GM12892 (cell line): ENCODE measurements at regions not wholly inside any gene's neighbourhood (a gene's known extent, or its start where the extent isn't known, plus 50 kb on each side); places are given as distances from the start of the nearest gene placed in this dataset.
"Not testable (repeated sequence)": the region's sequence is repeated elsewhere in the genome, so short reads cannot be mapped to it uniquely, and the experiment has no call there.

Experiments used
- DNase-seq: peaks from one replicate; pipeline ENCODE4 v3.0.0; 2011; ENCODE audit not compliant: insufficient read length
- FAIRE-seq: peaks from 2 replicates; lab custom pipeline; 2011; peaks lifted over from hg19 to GRCh38; lab: Jason Lieb, UNC
- POLR2A ChIP-seq: IDR thresholded peaks from 2 replicates; pipeline ENCODE4 v1.6.1; 2011; ENCODE audit warnings: low read depth, low read length, control low read depth
- POLR2AphosphoS5 ChIP-seq: IDR thresholded peaks from 2 replicates; pipeline ENCODE4 v1.6.1; 2011; ENCODE audit warnings: low read depth, low read length, control low read depth
- TAF1 ChIP-seq: IDR thresholded peaks from 2 replicates; pipeline ENCODE4 v1.6.1; 2011; ENCODE audit warnings: low read depth, mild to moderate bottlenecking, control low read depth, low read length, borderline replicate concordance

DNA sequence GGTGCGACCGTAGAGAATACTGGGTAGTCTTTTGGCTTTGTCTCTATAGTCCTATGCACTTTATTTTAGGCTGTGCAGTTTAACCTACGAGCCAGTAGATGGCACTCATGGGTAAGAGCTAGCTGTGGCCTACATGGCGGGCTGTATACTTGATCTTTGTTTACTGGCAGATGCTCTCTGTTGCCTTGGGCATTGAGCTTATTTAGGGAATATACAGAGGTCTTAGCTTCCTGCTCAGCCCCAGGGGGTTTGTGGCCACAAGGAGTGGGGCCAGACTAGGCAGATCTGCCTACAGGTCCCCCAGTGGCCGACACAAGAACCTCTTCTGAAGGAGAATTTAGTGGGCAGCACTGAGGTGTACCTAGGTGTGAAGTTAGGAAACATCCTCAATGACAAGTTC lies 227.6 kb upstream of the HDX start:
- FAIRE-seq, result peak; percentile 96
- peak; percentile 1 for DNase-seq
- no peak for TF ChIP-seq TAF1
- no peak for TF ChIP-seq POLR2A

DNA sequence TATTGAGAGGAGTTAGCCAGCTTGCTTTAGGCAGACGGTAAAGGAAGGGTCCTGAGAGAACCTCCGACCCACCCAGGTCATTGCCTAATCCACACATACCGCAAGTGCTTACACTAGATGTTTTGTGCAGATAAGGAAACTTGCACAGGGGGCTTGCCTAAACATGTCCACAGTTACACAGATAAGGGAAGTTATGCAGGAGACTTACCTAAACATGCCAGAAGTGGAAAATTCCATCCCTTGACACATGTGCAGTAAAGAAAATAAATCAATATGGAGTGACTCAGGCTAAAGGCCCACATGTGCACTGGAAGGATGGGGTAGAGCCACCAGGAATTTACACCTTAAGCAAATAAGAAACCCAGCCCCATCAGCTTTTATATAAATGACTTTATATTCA lies 232.8 kb upstream of the HDX start:
- FAIRE-seq (no peak), DNase-seq (no peak)
- TF ChIP-seq TAF1 (no peak), POLR2AphosphoS5 (no peak), POLR2A (no peak)

DNA sequence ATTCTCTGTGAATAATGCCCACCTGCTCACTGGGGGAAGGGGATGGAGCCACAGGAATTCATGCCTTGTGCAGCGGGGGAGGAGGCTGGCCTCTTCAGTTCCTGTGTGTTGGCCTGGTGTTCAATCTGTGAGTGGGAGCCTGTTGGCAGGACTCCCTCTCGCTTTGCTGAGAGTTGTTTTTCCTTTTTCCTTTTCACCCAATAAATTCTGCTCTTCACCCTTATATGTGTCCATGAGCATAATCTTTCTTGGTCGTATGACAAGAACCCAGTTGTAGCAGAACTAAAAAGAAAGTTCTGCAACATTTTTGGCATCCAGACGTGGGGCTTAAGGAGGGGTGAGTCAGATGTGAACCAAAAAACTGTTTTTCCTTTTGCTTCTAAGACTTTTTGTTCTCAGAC lies 235.2 kb upstream of the HDX start:
- no peak for TF ChIP-seq POLR2A
- TF ChIP-seq POLR2AphosphoS5, result no peak
- TF ChIP-seq TAF1, result no peak
- no peak for FAIRE-seq
- DNase-seq, result no peak

DNA sequence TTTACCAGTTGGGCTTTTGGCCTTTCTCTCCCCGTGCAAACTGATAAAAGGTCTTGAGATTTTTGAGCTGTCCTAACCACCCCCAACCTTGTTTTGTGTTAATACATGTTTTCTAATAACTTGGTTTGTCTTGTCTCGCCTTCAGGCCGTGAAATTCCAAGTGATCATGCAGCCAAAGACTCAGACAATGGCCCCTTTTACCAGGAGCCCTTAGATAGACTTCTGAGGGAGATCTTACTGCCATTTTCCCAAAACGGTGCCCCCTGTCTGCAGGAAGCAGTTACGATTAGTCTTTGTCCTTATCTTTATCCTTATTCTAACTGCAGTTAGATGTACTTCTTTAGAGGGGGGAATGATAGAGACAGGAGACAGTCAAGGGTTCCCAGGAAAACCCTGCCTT lies 245.3 kb upstream of the HDX start:
- no peak for FAIRE-seq
- TF ChIP-seq POLR2A (no peak), POLR2AphosphoS5 (no peak)

DNA sequence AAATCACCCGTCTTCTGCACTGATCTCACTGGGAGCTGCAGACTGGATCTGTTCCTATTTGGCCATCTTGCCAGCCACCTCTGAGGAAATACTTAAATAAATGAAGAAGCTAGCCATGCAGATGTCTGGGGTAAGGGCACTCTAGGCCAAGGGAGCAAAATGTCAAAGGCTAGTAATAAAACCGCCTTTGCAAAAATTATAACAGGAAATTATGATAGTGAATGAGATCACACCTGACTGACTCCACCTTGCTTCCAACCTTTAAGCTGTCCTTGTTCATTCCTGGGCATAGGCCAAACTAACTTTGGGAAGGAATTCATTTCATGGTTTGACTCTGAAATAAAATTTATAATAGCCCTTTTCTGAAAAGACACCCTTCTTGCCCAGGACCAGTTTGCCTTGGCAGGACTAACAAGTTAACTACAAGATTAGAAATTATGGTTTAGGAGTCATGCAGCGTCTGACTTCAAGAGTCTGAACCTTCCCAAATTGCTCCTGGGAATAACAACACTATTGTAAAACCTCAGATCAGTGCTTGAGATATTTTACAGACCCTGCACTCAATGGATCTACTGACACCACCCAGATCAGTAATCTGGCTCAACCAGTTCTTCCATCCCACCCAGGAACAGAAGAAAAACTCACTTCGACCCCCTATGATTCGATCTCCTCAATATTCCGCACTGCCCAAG lies 246.9 kb upstream of the HDX start:
- FAIRE-seq (no peak), DNase-seq (no peak)
- no peak for TF ChIP-seq POLR2AphosphoS5
- no peak for TF ChIP-seq TAF1
- TF ChIP-seq POLR2A, result no peak

More for the DNA sequence above, 245.3 kb upstream of the HDX start:
- no peak for DNase-seq

DNA sequence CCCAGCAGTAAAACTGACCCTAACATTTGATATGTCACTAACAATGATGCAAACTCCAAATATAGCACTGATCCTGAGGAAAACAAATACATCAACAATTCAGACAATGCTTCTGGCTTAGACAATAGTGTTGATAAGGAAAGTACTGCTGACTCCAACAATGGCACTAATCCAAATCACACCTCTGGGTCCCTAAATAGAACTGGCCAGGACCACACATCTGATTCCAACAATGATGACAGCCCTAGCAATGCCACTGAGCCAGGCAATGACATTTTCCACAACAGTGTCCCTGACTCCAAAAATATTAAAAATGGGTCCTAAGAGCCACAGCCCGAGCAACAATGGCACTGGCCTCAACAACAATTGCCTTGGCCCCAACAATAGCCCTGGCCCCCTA lies 243.1 kb upstream of the APOOL start:
- no peak for TF ChIP-seq POLR2AphosphoS5
- no peak for TF ChIP-seq TAF1
- no peak for TF ChIP-seq POLR2A
- FAIRE-seq (no peak), DNase-seq (no peak)

DNA sequence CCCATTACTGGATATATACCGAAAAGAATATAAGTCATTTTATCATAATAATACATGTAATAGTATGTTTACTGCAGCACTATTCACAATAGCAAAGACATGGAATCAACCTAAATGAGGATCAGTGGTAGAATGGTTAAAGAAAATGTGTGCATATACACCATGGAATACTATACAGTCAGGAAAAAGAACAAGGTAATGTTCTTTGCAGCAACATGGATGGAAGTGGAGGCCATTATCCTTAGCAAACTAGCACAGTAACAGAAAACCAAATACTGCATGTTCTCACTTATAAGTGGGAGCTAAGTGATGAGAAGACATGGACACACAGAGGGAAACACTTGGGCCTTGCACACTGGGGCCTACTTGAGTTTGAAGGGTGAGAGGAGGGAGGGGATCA lies 207.4 kb upstream of the APOOL start:
- FAIRE-seq (no peak), DNase-seq (no peak)
- TF ChIP-seq POLR2AphosphoS5, result no peak
- no peak for TF ChIP-seq TAF1
- TF ChIP-seq POLR2A, result no peak

DNA sequence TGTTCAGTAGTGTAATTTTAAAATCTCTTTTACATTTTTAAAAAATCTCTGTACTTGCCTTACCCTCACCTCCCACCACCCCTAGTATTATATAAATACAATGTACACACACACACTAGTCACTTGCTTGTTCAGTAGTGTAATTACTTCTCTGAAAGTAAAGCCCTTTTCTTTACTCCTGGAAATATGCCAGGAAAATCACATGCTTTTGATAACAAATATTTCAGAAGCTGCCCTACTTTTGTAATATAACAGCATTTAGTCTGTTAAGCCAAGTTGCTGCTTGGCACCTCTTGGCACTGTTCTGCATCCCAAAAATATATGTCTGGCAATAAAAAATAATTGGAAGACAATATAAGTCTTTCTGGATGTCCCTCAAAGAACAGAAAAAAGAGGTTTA lies 172.8 kb upstream of the APOOL start:
- DNase-seq (no peak), FAIRE-seq (no peak)
- no peak for TF ChIP-seq POLR2A
- TF ChIP-seq TAF1, result no peak
- no peak for TF ChIP-seq POLR2AphosphoS5

DNA sequence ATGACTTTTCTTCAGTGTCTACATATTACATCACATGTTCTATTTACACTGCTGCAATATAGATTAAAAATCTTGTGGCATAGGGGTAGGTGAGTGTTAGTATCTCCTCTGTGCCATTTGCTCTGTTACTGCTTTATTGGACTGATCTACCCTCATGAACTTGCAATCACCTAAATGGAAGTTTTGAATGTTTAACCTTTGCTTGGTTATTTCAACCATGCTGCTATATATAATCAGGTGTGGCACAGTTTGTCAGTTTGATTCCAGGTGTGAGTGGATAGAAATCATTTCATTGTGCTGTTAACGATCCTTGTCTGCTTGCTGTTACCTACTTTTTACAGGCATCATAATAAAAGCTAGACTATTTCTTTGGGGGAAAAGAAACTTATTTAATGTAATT lies 157.1 kb upstream of the APOOL start:
- DNase-seq, result not testable (repeated sequence)
- peak; percentile 21 for FAIRE-seq

DNA sequence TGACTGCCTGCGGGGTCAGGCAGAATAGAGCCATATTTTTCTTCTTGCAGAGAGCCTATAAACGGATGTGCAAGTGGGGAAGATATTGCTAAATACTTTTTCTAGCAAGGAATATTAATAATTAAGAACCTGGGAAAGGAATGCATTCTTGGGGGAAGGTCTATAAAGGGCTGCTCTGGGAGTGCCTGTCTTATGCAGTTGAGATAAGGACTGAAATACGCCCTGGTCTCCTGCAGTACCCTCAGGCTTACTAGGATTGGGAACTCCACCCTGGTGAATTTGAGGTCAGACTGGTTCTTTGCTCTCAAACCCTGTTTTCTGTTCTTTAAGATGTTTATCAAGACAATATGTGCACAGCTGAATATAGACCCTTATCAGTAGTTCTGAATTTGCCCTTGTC lies 152.5 kb upstream of the APOOL start:
- not testable (repeated sequence) for DNase-seq, FAIRE-seq

DNA sequence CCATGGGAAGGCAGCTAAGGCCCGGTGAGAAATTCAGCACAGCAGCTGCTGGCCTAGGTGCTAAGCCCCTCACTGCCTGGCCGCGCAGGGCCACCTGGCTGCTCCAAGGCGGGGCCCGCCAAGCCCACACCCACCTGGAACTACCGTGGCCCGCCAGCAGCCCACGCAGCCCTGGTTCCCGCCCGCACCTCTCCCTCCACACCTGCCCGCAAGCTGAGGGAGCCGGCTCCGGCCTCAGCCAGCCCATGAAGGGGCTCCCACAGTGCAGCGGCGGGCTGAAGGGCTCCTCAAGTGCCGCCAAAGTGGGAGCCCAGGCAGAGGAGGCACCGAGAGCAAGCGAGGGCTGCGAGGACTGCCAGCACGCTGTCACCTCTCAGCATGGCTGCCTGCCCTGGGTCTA lies 146.9 kb upstream of the APOOL start:
- FAIRE-seq, DNase-seq: not testable (repeated sequence)

DNA sequence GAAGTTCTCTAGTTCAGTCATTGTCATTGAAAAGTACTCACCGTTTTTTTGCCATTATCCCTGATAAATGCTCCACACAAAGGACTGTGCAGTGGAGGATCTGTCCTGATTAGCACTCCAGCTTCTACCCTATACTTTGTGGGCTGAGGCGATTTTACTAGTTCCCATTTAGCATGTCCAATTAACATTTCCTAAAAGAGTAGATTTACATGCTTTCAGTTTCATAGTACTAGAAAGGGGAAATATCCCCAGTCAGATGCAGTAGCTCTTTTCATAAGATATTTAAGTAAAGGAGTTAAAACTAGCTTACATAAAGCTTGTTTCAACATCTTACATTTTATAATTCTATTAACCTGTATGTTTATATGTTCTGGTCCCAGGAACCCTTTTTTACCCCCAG lies 144.9 kb upstream of the APOOL start:
- FAIRE-seq, DNase-seq: not testable (repeated sequence)

DNA sequence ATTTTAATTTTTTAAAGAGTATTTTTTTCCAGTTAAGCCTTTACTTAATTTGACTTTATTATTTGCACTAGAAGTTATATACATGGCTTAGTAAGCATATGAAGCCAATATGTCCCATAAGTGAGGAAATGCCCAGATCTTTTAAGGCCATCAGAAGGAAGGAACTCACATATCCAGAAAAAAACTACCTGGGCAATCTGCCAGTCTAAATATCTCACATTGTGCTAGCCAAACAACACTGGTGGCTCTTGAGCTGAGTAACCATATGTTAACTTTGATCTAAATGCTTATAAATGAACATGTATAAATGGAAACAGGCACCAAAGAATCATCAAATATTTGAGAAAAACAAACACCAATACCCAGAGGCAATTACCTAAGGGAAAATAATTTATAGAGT lies 138.6 kb upstream of the APOOL start:
- FAIRE-seq (no peak), DNase-seq (no peak)
- TF ChIP-seq TAF1 (no peak), POLR2AphosphoS5 (no peak), POLR2A (no peak)

DNA sequence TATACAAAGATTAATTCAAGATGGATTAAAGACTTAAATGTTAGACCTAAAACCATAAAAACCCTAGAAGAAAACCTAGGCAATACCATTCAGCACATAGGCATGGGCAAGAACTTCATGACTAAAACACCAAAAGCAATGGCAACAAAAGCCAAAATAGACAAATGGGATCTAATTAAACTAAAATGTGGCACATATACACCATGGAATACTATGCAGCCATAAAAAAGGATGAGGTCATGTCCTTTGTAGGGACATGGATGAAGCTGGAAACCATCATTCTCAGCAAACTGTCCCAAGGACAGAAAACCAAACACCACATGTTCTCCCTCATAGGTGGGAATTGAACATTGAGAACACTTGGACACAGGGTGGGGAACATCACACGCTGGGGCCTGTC lies 133.4 kb upstream of the APOOL start:
- not testable (repeated sequence) for FAIRE-seq, DNase-seq

DNA sequence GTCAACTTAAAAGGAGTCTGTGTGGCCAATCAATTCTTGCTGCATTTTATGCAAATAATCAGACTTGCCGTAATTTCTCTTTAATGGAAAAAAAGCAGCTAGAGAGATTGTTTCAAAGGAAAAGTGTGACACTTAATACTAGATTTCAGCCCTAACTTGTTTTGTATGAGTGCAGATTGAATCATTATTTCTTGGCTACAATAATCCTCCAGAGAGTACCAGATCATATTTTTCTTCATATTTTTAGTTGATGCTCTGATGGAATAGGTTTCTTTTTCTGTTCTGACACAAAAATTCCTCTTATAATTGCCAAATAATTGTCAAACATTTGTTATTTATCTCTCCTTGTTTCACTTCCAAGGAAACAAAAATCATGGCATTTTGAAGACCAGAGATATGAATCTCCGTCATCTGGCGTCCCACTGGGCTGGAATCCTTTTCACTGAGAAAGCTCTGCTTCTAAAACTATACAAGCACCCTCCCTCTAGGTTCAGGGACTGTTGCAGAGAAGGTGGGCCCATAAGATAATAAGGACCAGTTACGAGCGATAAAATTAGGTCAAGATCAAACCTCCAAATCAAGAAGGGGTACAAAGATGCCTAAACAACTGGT lies 131.4 kb upstream of the APOOL start:
- not testable (repeated sequence) for FAIRE-seq, DNase-seq
